OCI-LY1 (cell line): ENCODE measurements at regions not wholly inside any gene's neighbourhood (a gene's known extent, or its start where the extent isn't known, plus 50 kb on each side); places are given as distances from the start of the nearest gene placed in this dataset.

Source experiments
- EZH2 ChIP-seq: fragments of 200-600 bp; sonication (generic), shearing (Covaris generic); IDR thresholded peaks from 2 replicates; pipeline ENCODE4 v1.8.0; 2017; ENCODE audit warnings: borderline replicate concordance, mixed run types, mild to moderate bottlenecking, antibody characterized with exemption, low read length, moderate library complexity, mixed read lengths
- TF ChIP-seq, protein P1 (sequence below): fragments of 200-600 bp; sonication (generic), shearing (Covaris generic); IDR thresholded peaks from 2 replicates; pipeline ENCODE4 v1.5.1; 2017; ENCODE audit warnings: mild to moderate bottlenecking, antibody characterized with exemption, low read length, moderate library complexity, mixed read lengths

GRCh38 chr18:71485611-71486010 is 1058.5 kb downstream of the CBLN2 start:
- TF ChIP-seq, protein P1, sequence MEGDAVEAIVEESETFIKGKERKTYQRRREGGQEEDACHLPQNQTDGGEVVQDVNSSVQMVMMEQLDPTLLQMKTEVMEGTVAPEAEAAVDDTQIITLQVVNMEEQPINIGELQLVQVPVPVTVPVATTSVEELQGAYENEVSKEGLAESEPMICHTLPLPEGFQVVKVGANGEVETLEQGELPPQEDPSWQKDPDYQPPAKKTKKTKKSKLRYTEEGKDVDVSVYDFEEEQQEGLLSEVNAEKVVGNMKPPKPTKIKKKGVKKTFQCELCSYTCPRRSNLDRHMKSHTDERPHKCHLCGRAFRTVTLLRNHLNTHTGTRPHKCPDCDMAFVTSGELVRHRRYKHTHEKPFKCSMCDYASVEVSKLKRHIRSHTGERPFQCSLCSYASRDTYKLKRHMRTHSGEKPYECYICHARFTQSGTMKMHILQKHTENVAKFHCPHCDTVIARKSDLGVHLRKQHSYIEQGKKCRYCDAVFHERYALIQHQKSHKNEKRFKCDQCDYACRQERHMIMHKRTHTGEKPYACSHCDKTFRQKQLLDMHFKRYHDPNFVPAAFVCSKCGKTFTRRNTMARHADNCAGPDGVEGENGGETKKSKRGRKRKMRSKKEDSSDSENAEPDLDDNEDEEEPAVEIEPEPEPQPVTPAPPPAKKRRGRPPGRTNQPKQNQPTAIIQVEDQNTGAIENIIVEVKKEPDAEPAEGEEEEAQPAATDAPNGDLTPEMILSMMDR, result no peak
- TF ChIP-seq EZH2, result no peak
